Stimulated activated CD4-positive, alpha-beta T cell treated with anti-CD3 and anti-CD28 coated beads, Interleukin-1b, Interleukin-23, amount 100 ng/mL, for 1 hour (primary cell): ENCODE measurements at regions not wholly inside any gene's neighbourhood (a gene's known extent, or its start where the extent isn't known, plus 50 kb on each side); places are given as distances from the start of the nearest gene placed in this dataset.

Source experiments
- DNase-seq, 2 donors: peaks; one replicate each; pipeline ENCODE4 v3.0.0-alpha.2; 2020; ENCODE audit warnings: low read depth in 2 of 2

DNA sequence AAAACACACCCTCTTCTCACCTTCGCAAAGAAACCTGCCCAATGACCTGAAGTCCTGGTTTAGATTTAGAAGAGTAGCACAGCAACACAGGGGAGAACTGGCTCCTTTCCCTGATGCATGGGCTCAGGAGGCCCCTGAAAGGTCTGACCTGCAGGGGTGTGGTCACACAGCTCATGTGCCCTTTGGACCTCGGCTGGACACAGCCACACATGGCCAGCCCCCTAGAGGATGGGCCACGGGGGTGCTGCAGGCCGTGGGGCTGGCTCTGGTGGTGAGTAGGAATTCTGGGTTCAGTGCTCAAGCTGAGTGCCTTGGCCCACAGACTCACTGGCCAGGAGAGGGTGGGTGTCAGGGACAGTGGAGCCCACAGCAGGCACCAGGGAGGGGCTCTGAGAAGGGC lies 118.5 kb upstream of the ADCY1 start:
- no peak for DNase-seq

DNA sequence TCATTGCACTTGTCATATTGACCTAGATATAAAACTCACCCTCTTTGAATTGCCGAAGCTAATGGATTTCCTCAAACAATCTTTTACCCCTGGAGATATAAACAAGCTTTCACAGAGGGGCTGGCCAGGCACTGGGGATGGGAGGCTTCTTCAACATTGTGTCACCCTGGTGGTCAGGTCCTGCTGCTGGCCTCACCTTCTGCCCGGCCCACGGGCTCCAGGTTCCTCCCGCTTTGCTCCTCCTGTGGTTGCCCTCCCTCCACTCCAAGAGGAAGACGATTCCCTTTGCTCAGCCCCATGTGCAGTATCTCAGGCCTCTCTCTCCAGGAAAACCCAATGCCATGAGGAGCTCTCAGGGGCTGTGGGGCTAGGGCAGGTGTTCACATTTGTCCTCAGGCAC lies 118.1 kb upstream of the ADCY1 start:
- DNase-seq: no peak

DNA sequence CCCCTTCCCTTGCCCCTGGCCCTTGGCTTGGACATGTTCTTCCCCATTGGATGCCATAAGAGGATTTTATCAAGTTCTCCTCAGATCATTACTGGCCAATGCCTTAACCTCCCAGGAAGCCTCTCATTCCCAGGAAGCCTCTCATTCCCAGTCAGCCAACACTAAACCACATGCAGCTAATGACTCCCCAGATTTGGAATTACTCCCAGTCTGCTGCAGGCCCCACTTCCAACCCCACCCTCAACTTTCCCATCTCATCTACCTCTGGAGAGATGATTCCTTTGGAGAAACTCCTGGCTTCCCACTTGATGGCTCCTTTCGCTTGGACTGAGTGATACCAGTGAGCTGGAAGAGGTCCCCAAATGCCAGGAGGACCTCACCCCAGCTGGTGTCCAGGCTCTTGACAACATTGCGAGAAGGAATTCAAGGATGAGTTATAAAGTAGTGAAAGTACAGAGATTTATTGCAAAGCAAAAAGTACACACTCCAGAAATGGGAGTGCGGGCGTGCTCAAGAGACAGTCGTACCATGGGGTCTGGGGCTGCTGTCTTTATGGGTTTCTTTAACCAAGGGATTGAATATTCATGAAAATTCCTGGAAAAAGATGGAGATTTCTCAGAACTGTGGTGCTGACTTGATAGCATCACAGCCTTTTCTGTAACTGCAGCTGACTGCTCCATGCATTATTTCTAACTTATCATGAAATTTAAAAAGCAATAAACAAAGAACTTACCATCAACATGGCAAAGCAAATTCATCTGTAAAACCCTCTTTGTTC lies 117.2 kb upstream of the ADCY1 start:
- DNase-seq: no peak

DNA sequence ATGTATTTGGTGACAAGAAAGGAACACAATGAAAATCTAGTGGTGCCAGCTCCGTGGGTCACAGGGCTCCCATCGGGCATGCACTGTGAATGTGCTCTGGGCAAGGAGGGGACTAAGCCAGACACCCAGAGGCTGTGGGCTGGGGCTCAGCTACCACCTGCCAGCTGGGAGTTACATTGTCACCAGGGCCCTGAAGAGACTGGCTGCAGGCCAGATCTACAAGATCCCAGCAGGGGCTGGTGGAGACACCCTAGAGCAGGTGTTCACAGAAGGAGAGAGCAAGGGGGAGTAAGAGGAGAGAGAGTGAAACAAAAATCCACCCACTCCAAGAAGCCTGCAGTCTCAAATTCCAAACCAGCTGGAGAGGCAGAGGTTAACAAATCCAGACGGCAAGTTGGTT lies 116.6 kb upstream of the ADCY1 start:
- no peak for DNase-seq

DNA sequence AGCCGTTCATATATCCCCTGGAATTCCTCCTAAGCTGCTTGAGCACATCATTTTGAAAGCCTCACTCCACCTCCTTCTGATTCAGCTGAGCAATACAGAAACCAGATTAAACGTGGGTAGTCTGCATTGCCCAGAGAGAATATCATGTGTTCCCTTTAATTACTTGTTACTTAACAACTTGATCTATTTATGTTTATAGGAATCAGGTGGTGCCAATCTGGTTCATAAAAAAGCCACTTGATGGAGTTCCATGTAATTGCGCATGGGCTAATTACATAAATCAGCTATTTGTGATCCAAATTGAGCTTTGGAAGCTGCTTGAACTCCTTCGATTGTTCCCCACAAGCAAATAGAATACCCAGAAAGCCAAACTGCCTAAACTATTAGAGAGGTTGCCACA lies 114.7 kb upstream of the ADCY1 start:
- DNase-seq: no peak

GRCh38 chr7:45460379-45460778 lies 113.8 kb upstream of the ADCY1 start:
- no peak for DNase-seq

GRCh38 chr7:45461026-45461425 lies 113.1 kb upstream of the ADCY1 start:
- DNase-seq: no peak

DNA sequence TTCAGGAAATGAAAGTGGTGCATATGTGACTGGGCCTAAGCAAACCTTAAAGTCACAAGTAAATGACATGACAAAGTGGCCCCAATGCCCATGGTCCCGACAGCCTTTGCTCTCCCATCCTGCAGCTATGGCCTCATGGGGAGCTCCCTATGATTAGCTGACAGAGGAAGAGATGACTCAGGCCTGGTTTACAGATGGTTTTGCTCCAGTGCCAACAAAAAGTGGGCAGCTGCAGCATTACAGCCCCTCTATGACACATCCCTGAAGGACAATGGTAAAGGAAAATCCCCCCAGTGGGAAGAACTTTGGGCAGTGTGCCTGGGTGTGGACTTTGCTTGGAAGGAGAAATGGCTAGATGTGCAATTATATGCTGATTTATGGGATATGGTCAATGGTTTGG lies 105.1 kb upstream of the ADCY1 start:
- DNase-seq: no peak

DNA sequence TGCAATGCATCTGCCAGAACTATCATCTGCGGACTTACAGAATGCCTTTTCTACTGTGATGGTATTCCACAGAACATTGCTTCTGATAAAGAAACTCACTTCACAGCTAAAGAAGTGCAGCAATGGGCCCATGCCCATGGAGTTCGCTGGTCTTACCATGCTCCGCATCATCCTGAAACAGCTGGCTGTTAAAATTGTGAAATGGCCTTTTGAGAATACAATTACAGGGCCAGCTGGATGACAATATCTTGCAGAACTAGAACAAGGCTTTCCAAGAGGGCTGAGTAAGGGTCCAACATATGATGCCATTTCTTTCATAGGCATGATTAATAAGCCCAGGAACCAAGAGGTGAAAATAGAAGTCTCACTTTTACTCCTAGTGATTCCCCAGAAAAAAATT lies 104.1 kb upstream of the ADCY1 start:
- no peak for DNase-seq

DNA sequence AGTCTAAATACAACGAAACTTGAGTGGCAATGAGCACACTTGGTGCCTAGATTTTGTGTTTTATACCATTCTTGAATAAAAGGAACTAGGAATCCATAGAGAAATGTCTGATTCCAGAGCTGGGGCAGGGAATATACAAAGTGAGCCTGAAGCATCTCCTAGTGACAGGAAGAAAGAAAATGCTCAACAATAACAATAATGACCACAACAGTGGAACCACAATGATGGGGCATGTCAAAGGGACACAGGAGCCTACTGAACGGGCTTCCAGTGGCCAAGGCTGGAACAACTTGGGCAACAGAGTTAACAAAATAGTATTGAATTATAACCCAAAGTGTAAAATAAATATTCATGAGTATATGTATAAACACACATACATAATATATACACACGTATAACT lies 94.4 kb upstream of the ADCY1 start:
- DNase-seq: no peak

DNA sequence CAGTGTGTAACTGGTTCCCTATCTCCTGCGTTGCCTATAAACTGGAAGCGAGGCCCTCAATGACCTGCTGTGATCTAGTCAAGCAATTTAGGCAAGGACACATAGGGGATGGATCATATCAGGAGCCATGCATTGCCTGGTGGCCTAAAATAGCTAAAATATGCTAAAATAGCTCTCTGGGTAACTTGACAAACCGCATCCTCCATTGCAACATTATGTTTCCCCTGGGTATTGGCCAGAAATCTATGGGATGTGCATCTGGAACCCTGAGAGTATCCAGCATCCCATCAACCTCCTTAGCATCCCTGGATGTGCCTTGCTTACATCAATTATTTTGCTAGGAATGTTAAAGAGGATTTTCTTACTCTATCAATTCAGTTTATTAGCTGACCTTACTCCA lies 91.7 kb upstream of the ADCY1 start:
- DNase-seq: no peak

DNA sequence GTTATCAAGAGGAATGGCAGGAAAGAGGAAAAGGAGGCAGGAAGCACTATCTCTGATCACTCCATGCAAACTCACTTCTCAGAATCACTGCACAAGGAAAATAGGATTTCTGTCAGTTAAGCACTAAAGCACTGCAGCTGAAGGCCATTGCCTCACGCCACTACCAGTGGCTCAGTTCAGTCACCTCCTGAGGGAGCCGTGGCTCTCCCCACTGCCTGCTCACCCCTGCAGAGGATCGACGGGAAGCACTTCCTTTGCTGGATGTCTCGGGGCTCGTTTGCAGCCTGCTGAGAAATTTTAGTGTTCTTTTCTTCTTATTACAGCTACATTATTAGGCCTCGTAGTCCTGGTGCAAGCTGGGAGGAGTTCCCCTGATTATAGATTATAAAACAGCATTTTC lies 90.1 kb upstream of the ADCY1 start:
- no peak for DNase-seq

GRCh38 chr7:45486575-45486974 lies 87.6 kb upstream of the ADCY1 start:
- no peak for DNase-seq

DNA sequence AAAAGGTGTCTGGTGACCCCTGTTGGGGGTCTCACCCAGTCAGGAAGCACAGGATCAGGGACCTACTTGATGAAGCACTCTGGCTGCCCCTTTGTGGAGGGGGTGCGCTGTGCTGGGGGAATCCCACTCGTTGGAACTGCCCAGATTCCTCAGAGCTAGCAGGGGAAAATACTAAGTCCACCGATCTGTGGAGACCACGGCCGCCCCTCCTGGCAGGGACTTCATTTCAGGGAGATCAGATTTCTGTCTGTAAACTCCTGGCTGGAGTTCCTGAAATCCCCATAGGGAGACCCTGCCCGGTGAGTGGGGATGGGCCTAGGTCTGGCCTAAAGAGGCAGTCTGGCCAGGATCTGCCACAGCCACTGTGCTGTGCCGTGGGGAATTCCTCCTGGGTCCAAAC lies 79.3 kb upstream of the ADCY1 start:
- DNase-seq: no peak

DNA sequence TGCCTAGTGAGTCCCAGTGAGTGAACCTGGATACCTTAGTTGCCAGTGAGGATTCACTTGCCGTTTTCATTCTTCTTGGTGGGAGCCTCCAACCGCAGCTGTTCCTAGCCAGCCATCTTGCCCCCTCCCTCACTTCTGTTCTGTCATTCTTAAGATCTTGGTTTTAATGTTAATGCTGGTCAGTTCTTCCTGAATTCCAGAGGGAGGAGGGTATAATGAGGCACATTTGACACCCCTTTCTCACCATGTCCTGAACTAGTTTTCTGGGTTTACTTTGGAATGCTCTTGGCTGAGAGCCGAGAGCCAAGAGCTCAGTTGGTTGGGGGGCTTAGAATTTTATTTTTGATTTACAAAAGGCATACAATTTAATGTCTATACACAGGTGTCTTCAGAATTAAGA lies 78.5 kb upstream of the ADCY1 start:
- DNase-seq: no peak

DNA sequence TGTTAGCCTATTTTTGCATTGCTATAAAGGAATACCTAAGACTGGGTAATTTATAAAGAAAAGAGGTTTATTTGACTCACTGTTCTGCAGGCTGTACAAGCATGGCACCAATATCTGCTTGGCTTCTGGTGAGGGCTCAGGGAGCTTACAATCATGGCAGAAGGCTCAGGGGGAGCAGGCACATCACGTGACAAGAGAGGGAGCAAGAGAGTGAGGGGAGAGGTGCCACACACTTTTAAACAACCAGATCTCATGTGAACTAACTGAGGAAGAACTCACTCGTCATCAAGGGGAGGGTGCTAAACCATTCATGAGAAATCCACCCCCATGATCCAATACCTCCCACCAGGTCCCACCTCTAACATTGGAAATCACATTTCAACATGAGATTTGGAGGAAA lies 73.9 kb upstream of the ADCY1 start:
- DNase-seq: no peak

GRCh38 chr7:45501791-45502190 lies 72.4 kb upstream of the ADCY1 start:
- no peak for DNase-seq

DNA sequence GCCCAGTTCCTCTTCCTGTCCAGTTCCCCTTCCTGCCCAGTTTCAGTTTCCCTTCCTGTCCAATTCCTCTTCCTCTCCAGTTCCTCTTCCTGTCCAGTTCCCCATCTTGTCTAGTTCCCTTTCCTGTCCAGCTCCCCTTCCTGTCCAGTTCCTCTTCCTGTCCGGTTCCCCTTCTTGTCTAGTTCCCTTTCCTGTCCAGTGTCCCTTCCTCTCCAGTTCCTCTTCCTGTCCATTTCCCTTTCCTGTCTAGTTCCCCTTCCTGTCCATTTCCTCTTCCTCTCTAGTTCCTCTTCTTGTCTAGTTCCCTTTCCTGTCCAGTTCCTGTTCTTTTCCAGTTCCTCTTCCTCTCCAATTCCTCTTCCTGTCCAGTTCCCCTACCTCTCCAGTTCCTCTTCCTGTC lies 68.1 kb upstream of the ADCY1 start:
- no peak for DNase-seq

DNA sequence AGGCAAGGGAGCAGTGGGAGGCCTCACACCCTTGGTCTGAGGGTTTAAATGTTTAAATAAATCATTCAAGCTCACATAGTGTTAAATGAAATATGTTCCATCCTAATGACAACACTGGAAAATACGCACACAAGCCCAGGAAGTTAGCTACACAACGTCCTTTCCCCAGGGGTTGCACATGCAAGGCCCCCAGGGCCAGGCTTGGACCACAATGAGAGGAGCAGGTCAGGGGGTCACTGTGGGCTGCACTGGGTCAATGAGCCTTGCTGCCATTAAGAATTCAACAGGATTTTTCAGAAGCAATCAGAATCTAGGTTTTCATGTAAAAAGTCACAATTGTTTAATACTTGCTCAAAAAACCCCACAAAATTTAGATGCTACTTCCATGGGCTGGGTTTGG lies 64.9 kb upstream of the ADCY1 start:
- no peak for DNase-seq

DNA sequence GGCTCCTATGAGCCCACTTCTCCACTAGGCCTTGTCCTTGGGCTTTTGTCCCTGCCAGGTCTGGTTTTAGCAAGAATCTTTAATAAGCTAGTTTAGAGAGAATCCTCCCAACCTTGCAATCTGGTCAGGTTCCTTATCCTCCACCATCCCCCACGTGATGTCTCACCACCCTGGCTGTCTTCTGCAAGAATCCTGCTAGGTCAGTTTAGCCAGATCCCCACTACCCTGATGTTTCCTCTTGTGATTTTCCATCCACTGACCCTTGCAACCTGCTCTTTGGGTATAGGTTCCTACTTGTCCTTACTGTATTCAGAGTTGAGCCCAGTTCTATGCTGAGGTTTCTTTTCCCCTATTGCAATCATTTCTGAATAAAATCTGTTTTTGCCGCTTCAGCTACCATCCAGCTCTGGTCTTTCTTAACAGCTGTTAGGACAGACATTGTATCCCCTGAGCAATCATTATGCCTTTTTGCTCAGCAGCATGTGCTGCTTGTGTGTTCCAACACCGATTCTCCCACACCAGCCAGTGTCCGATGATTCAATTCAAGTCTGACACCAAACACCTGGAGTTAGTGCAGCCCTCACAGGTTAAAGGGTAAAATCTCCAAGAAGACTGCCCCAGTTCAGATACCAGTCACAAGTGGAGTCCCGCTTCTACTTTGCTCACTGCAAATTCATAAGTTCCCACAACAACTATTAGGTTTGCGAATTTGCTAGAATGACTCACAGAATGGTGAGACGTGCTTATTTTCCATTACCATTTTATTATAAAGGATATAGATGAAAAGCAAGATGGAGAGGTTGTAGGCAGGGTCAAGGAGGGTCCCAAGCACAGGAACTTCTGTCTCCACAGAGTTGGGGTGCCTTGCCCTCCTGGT lies 62.2 kb upstream of the ADCY1 start:
- DNase-seq: no peak

- DNase-seq: no peak
Observed at GRCh38 chr7:45514944-45515343, 59.2 kb upstream of the ADCY1 start.

DNA sequence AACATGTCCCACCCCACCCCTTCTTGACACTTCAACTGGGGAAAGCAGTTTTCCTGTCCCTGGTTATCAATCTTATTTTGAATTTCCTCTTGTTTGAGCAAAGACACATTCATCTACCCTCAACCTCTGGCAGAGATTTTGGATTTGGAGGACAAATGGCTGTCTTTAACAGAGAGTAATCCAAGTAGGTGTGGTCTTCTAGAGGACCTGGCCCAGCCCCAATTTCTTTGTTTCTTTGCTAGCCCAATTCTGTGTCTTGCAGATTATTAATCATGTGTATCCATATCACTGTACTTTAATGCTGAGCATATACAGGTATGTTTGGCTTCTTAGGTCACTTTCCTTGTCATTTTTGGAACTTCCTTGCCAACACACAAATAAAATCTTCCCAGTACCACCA lies 58.8 kb upstream of the ADCY1 start:
- DNase-seq: no peak
